ENCODE measurements at regions not wholly inside any gene's neighbourhood (a gene's known extent, or its start where the extent isn't known, plus 50 kb on each side); places are given as distances from the start of the nearest gene placed in this dataset.

DNA sequence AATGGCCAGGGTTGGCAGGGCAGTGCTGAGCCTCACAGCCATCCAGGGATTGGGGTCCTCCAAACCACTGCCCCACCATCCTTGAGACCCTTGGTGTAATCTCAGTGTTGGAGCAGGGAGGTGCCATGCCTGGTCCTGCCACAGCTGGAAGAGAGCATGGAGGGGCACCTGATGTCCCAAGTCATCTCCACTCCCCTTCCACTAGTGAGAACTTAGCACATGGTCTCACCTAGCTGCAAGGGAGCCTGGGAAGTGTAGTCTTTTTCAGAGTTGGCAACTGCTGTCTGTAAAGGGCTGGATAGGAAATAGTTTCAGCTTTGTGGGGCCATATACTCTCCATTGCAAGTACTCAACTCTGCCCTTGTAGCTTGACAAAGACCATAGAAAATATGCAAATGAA, 238.7 kb downstream of the RPS24 start:
- DNase-seq (ENCODE audit: unreplicated experiment), result no peak
- intact Hi-C loops (cut with micrococcal nuclease), result no loop called here
- CTCF ChIA-PET, result interaction anchor here (0.6 kb wide), 1 partner anchor 652 kb away, joined by 3 read pairs; no protein-coding TSS in a partner anchor
- POLR2A ChIA-PET, result no interaction called here
- Mint-ChIP-seq H3K36me3 (ENCODE audit: insufficient read depth, unreplicated experiment) (no peaks in the 10 kb centered on the region), H3K27ac (ENCODE audit: low read depth, unreplicated experiment) (no peak overlapping the region), H3K9me3 (ENCODE audit: unreplicated experiment) (no peaks in the 10 kb centered on the region), H3K4me3 (ENCODE audit: unreplicated experiment) (no peak overlapping the region), H3K4me1 (ENCODE audit: insufficient read depth, unreplicated experiment) (no peaks in the 10 kb centered on the region), H3K27me3 (ENCODE audit: insufficient read depth, unreplicated experiment) (peaks cover 63% of the 10 kb centered on the region)
- TF ChIP-seq, protein P1, sequence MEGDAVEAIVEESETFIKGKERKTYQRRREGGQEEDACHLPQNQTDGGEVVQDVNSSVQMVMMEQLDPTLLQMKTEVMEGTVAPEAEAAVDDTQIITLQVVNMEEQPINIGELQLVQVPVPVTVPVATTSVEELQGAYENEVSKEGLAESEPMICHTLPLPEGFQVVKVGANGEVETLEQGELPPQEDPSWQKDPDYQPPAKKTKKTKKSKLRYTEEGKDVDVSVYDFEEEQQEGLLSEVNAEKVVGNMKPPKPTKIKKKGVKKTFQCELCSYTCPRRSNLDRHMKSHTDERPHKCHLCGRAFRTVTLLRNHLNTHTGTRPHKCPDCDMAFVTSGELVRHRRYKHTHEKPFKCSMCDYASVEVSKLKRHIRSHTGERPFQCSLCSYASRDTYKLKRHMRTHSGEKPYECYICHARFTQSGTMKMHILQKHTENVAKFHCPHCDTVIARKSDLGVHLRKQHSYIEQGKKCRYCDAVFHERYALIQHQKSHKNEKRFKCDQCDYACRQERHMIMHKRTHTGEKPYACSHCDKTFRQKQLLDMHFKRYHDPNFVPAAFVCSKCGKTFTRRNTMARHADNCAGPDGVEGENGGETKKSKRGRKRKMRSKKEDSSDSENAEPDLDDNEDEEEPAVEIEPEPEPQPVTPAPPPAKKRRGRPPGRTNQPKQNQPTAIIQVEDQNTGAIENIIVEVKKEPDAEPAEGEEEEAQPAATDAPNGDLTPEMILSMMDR (IDR thresholded peaks at IDR 0.05; ENCODE audit: unreplicated experiment), result no peak
- no TSS peak for BruUV-seq (replicated peaks)

DNA sequence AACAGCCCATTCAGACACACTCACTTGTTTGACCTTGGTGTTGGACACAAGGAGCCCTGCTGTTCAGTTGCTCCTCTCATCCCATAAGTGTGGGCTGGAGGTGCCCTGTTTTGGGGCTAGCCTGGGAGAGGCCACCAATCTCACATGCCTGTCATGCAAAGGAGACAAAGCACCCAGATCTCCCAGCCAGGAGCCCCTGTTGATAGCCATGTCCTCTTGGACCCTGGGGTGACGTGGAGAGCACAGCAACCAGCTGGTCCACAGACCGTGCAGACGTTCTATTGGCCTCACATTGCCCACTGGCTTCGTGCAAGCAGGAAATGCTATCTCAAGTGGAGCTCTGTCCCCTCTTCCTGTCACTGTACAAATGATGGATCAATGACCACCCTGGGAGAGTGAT, 240.8 kb downstream of the RPS24 start:
- H3K27me3 Mint-ChIP-seq (ENCODE audit: insufficient read depth, unreplicated experiment), result peaks cover 68% of the 10 kb centered on the region
- DNase-seq (ENCODE audit: unreplicated experiment), result no peak
- ChIA-PET POLR2A (no interaction called here), CTCF (no interaction called here)
- no peaks in the 10 kb centered on the region for H3K4me1 Mint-ChIP-seq (ENCODE audit: insufficient read depth, unreplicated experiment)
- H3K9me3 Mint-ChIP-seq (ENCODE audit: unreplicated experiment), result no peaks in the 10 kb centered on the region
- H3K4me3 Mint-ChIP-seq (ENCODE audit: unreplicated experiment), result no peak overlapping the region
- H3K27ac Mint-ChIP-seq (ENCODE audit: low read depth, unreplicated experiment), result no peak overlapping the region
- no peaks in the 10 kb centered on the region for H3K36me3 Mint-ChIP-seq (ENCODE audit: insufficient read depth, unreplicated experiment)
- intact Hi-C loops (cut with micrococcal nuclease), result no loop called here
- TF ChIP-seq, protein P1 (IDR thresholded peaks at IDR 0.05; ENCODE audit: unreplicated experiment), result no peak
- BruUV-seq (replicated peaks), result no TSS peak

DNA sequence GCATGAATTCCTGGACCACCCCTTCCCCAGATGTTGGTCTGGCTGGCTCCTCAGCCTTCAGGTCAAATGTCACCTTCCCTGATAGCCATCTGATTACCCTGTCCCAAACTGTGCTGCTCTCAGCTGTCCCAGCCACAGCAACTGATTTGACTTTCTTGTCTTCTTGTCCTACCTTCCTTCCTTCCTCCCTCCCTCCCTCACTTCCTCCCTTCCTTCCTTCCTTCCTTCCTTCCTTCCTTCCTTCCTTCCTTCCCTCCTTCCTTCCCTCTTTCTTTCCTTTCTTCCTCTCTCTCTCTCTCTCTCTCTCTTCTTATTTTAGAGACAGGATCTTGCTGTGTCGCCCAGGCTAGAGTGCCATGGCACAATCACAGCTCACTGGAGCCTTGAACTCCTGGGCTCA, 242.5 kb downstream of the RPS24 start:
- Mint-ChIP-seq H3K36me3 (ENCODE audit: insufficient read depth, unreplicated experiment) (no peaks in the 10 kb centered on the region), H3K27me3 (ENCODE audit: insufficient read depth, unreplicated experiment) (peaks cover 69% of the 10 kb centered on the region), H3K27ac (ENCODE audit: low read depth, unreplicated experiment) (no peak overlapping the region), H3K4me1 (ENCODE audit: insufficient read depth, unreplicated experiment) (no peaks in the 10 kb centered on the region), H3K9me3 (ENCODE audit: unreplicated experiment) (no peaks in the 10 kb centered on the region), H3K4me3 (ENCODE audit: unreplicated experiment) (no peak overlapping the region)
- CTCF ChIA-PET, result interaction anchor here (0.7 kb wide), 1 partner anchor 622 kb away, joined by 3 read pairs; no protein-coding TSS in a partner anchor
- TF ChIP-seq, protein P1 (IDR thresholded peaks at IDR 0.05; ENCODE audit: unreplicated experiment), result no peak
- DNase-seq (ENCODE audit: unreplicated experiment), result no peak
- BruUV-seq (replicated peaks), result no TSS peak
- intact Hi-C loops (cut with micrococcal nuclease), result no loop called here
- POLR2A ChIA-PET, result no interaction called here

DNA sequence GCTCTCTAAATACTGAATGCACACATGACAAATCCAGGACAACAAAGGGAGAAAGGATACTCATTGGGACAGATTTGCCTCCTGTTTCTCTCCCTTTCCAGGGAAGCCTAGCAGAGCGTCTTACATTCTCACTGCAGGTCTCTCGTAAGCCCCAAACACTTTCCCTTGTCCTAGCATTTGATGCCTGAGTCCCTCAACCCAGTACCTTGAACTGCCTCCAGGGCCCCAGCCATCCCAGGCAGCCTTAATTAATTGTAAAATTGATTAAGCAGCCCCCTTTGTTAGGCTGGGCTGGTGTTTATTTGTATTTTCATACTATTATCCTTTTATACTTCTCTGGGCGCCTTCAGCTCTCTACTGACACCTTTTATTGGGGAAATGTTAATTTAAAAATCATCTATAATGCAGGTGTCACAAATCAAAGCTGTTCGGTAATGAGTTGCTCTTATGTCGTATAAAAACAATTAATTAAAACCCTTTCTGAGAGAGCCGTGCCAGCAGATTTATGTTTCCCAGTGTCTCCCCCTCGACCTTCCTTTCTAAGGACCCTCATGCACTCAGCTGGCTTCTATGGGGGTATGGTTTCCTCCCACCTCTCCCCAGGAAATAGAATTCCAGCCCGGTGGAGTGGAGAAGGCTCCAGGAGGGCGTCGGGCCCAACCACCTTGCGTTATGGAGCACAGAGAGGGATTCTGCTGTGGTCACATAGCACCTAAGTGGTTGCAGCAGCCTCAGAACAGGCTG, 243.8 kb downstream of the RPS24 start:
- ChIA-PET POLR2A (no interaction called here), CTCF (interaction anchor here (0.5 kb wide), 1 partner anchor 231 kb away, joined by 3 read pairs; no protein-coding TSS in a partner anchor)
- Mint-ChIP-seq H3K4me1 (ENCODE audit: insufficient read depth, unreplicated experiment) (no peaks in the 10 kb centered on the region), H3K27me3 (ENCODE audit: insufficient read depth, unreplicated experiment) (peaks cover 79% of the 10 kb centered on the region), H3K27ac (ENCODE audit: low read depth, unreplicated experiment) (no peak overlapping the region), H3K4me3 (ENCODE audit: unreplicated experiment) (no peak overlapping the region), H3K9me3 (ENCODE audit: unreplicated experiment) (no peaks in the 10 kb centered on the region), H3K36me3 (ENCODE audit: insufficient read depth, unreplicated experiment) (no peaks in the 10 kb centered on the region)
- no TSS peak for BruUV-seq (replicated peaks)
- DNase-seq (ENCODE audit: unreplicated experiment), result no peak
- intact Hi-C loops (cut with micrococcal nuclease), result no loop called here
- TF ChIP-seq, protein P1 (IDR thresholded peaks at IDR 0.05; ENCODE audit: unreplicated experiment), result no peak

Measured in MCF 10A (cell line).